Left colon (tissue), 2 donors: ENCODE measurements at regions not wholly inside any gene's neighbourhood (a gene's known extent, or its start where the extent isn't known, plus 50 kb on each side); places are given as distances from the start of the nearest gene placed in this dataset.
A peak's percentile ranks its signal among the peaks of the same experiment; 100 is the strongest.

Experiments
- ATAC-seq: fragments of 200-7000 bp; cut with Tn5 transposase; one replicate; pipeline ENCODE4 v1.9.1; 2020; ENCODE audit warnings: mild to moderate bottlenecking, moderate library complexity
- DNase-seq, 2 donors: peaks; one replicate each; pipeline ENCODE4 v3.0.0-alpha.2; 2020
- intact Hi-C, 2 donors: fragments of 100-400 bp; cut with DNase I in 1 of 2; cut with micrococcal nuclease in 1 of 2; formaldehyde crosslinking; loops; one replicate each; pipeline versions ENCODE4 v1.11.2 to v1.14.0; 2022; cut with DNase I, micrococcal nuclease
- donor health status: DM: no; HTN: no; CAD: no.
- donor health status: DM: yes; HTN: yes; CAD: no.

GRCh38 chr2:222993920-222994650 is 57.9 kb upstream of the KCNE4 start:
- DNase-seq (peak; percentile 34 to 80), ATAC-seq (peak; percentile 42)
- intact Hi-C loops, result no loop called here

- intact Hi-C loops, result no loop called here
- DNase-seq, result no peak
- ATAC-seq, result no peak
Observed at GRCh38 chr2:222998459-222998858, 53.5 kb upstream of the KCNE4 start.

GRCh38 chr2:223000872-223001796 is 50.9 kb upstream of the KCNE4 start:
- intact Hi-C loops, result no loop called here
- no peak for ATAC-seq
- DNase-seq, result no peak

GRCh38 chr2:223001797-223002175 is 50.2 kb upstream of the KCNE4 start:
- DNase-seq (no peak), ATAC-seq (no peak)
- intact Hi-C loops, result no loop called here
